Activated T-cell treated with anti-CD3 and anti-CD28 coated beads, Interleukin-2, amount 50 U/mL, for 4 hours (primary cell): ENCODE measurements at regions not wholly inside any gene's neighbourhood (a gene's known extent, or its start where the extent isn't known, plus 50 kb on each side); places are given as distances from the start of the nearest gene placed in this dataset.

Source experiments
- ATAC-seq, 2 donors: fragments of 200-7000 bp; cut with Tn5 transposase; one replicate each; pipeline ENCODE4 v1.10.0; 2021
- DNase-seq: peaks from one replicate; pipeline ENCODE4 v3.0.0-alpha.2; 2020
- H3K27me3 Mint-ChIP-seq: one replicate; pipeline ENCODE4 v1.8.0; 2021; ENCODE audit warnings: low read depth, mixed read lengths
- H3K36me3 Mint-ChIP-seq: one replicate; pipeline ENCODE4 v1.8.0; 2022; ENCODE audit warnings: mixed read lengths; ENCODE audit not compliant: insufficient read depth
- H3K4me1 Mint-ChIP-seq: one replicate; pipeline ENCODE4 v1.8.0; 2021; ENCODE audit warnings: low read depth, mixed read lengths
- H3K4me3 Mint-ChIP-seq: one replicate; pipeline ENCODE4 v1.8.0; 2021; ENCODE audit warnings: mild to moderate bottlenecking, moderate library complexity, mixed read lengths
- H3K9me3 Mint-ChIP-seq: one replicate; pipeline ENCODE4 v1.8.0; 2021; ENCODE audit warnings: mixed read lengths

- Mint-ChIP-seq H3K4me1 (no peaks in the 10 kb centered on the region), H3K9me3 (peaks cover 5% of the 10 kb centered on the region), H3K27me3 (peaks cover 34% of the 10 kb centered on the region), H3K36me3 (no peaks in the 10 kb centered on the region), H3K4me3 (no peak overlapping the region)
- ATAC-seq (no peak), DNase-seq (no peak)
These were observed 141.6 kb downstream of the DHX35 start for GRCh38 chr20:39103732-39104131.

- Mint-ChIP-seq H3K9me3 (peaks cover 5% of the 10 kb centered on the region), H3K4me3 (no peak overlapping the region), H3K4me1 (no peaks in the 10 kb centered on the region), H3K27me3 (peaks cover 38% of the 10 kb centered on the region), H3K36me3 (no peaks in the 10 kb centered on the region)
- no peak for DNase-seq
- ATAC-seq: no peak
These were observed 141.2 kb downstream of the DHX35 start for GRCh38 chr20:39103305-39103704.

GRCh38 chr20:39101895-39102294 is 139.8 kb downstream of the DHX35 start:
- DNase-seq: no peak
- Mint-ChIP-seq H3K4me3 (no peak overlapping the region), H3K9me3 (peaks cover 5% of the 10 kb centered on the region), H3K36me3 (no peaks in the 10 kb centered on the region), H3K4me1 (no peaks in the 10 kb centered on the region), H3K27me3 (peaks cover 32% of the 10 kb centered on the region)
- no peak for ATAC-seq

DNA sequence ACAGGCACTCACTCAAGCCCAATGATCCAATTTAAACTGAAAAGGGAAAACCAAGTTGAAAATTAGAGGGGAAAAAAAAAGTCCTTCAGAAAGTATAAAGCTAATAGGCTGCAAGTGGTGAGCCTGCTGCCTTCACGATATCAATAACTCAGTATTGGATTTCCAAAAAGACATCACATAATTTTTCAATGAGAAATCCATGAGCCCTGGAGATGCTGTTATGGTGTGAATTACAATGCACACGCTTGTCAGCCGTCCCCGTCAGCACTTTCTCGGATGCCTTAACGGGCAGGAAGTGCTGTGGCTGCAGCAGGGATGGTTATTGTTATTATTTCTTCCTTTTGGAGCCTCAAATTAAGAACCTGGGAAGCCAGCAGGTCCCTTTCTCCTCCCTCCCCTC is 138.5 kb downstream of the DHX35 start:
- DNase-seq: no peak
- H3K4me1 Mint-ChIP-seq: no peaks in the 10 kb centered on the region
- peaks cover 5% of the 10 kb centered on the region for H3K9me3 Mint-ChIP-seq
- no peaks in the 10 kb centered on the region for H3K36me3 Mint-ChIP-seq
- ATAC-seq: no peak
- no peak overlapping the region for H3K4me3 Mint-ChIP-seq
- H3K27me3 Mint-ChIP-seq: peaks cover 25% of the 10 kb centered on the region

DNA sequence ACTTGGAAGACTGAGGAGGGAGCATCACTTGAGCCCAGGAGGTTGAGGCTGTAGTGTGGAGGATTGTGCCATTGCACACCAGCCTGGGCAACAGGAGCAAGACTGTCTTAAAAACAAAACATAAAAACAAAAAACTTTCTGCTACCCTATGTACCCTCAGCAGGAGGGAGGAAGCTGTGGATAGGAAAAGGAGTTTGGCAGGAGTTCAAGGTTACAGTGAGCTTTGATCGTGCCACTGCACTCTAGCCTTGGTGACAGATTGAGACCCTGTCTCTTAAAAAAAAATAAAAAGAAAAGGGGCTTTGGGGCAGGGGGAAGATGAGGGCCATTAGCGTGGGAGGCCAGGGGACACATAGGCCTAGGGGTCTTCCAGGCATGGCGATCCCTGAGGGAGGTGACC is 135.7 kb downstream of the DHX35 start:
- Mint-ChIP-seq H3K4me3 (no peak overlapping the region), H3K27me3 (peaks cover 27% of the 10 kb centered on the region), H3K4me1 (no peaks in the 10 kb centered on the region), H3K36me3 (no peaks in the 10 kb centered on the region), H3K9me3 (no peaks in the 10 kb centered on the region)
- DNase-seq (no peak), ATAC-seq (no peak)

- DNase-seq: no peak
- Mint-ChIP-seq H3K9me3 (no peaks in the 10 kb centered on the region), H3K36me3 (no peaks in the 10 kb centered on the region), H3K4me1 (no peaks in the 10 kb centered on the region), H3K4me3 (no peak overlapping the region), H3K27me3 (peaks cover 36% of the 10 kb centered on the region)
- no peak for ATAC-seq
These were observed 133.7 kb downstream of the DHX35 start for GRCh38 chr20:39095870-39096269.

DNA sequence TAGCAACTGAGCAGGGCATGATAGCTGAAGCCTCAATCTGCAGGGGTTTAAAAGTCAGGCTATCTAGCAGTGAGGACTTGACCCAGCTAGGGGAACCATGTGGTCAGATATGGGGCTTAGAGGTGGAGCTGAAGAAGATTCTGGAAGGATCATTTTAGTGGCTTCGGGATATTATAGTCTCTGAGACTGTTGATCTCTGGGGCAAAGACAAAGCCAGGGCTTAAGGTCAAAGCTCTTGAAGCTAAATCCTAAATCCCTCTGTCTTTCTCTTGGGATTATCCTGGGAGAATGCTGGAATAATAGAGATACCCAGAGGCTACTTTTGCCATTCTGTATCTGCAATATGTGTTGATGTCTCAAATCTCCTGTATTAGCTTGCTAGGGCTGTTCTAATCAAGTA is 132.2 kb downstream of the DHX35 start:
- peaks cover 27% of the 10 kb centered on the region for H3K27me3 Mint-ChIP-seq
- H3K9me3 Mint-ChIP-seq: no peaks in the 10 kb centered on the region
- ATAC-seq (no peak), DNase-seq (no peak)
- no peaks in the 10 kb centered on the region for H3K36me3 Mint-ChIP-seq
- H3K4me1 Mint-ChIP-seq: no peaks in the 10 kb centered on the region
- no peak overlapping the region for H3K4me3 Mint-ChIP-seq

DNA sequence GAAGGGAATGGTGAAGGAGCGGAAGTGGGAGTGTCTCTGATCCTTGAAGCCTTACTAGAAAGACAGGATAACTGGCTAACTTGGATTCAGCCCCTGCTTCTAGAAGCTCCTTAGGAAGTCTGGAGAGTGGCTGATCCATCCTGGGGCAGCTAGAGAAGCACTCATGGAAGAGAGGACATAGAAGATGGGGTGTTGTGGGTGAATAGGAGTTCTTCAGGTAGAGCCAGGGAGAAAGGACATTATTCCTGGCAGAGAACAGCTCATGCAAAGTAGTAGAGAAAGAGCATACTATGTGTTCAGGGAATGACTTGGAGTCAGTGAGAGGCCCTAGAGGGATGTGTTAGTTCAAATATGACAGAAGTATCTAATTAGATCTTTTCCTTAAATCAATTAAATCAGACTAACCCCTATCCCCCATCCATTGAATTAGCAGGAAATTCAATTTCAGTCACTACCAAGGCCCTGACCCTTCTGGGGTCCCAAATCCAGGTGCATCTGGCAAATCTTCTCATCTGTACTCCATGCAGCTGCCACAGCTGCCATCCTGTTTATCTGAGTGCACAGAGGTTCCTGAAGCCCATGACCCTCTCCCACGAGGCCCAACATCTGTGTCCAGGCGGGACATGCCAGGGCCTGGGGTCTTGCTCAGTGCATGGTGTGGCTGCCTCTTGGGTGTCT is 130.7 kb downstream of the DHX35 start:
- no peak for DNase-seq
- ATAC-seq: no peak
- H3K4me3 Mint-ChIP-seq: no peak overlapping the region
- peaks cover 17% of the 10 kb centered on the region for H3K27me3 Mint-ChIP-seq
- no peaks in the 10 kb centered on the region for H3K36me3 Mint-ChIP-seq
- H3K4me1 Mint-ChIP-seq: no peaks in the 10 kb centered on the region
- H3K9me3 Mint-ChIP-seq: no peaks in the 10 kb centered on the region

DNA sequence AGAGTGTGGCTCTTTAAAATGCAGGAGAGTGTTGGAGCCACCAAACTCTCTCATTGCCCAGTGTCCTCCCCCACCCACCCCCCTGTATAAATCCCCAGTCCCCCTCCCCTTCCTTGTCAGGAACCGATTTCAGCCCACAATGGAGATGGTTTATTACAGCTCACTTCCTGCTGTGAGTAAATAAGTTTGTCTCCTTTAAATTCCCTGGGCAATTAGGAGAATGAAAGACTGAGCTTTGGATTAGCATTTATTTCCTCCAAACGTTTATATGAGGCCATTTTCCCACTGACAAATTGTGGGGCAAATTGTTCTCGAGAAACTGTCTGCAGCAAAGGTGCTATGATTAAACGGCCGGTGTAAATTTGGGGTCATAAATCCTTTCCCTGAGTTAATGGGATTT is 128.8 kb downstream of the DHX35 start:
- DNase-seq: no peak
- Mint-ChIP-seq H3K4me1 (no peaks in the 10 kb centered on the region), H3K36me3 (no peaks in the 10 kb centered on the region), H3K27me3 (peaks cover 17% of the 10 kb centered on the region), H3K9me3 (no peaks in the 10 kb centered on the region), H3K4me3 (no peak overlapping the region)
- no peak for ATAC-seq

- DNase-seq (no peak), ATAC-seq (no peak)
- no peaks in the 10 kb centered on the region for H3K4me1 Mint-ChIP-seq
- H3K36me3 Mint-ChIP-seq: no peaks in the 10 kb centered on the region
- no peaks in the 10 kb centered on the region for H3K9me3 Mint-ChIP-seq
- peaks cover 17% of the 10 kb centered on the region for H3K27me3 Mint-ChIP-seq
- no peak overlapping the region for H3K4me3 Mint-ChIP-seq
These were observed 127.7 kb downstream of the DHX35 start for GRCh38 chr20:39089797-39090196.
